ENCODE measurements at regions not wholly inside any gene's neighbourhood (a gene's known extent, or its start where the extent isn't known, plus 50 kb on each side); places are given as distances from the start of the nearest gene placed in this dataset.

DNA sequence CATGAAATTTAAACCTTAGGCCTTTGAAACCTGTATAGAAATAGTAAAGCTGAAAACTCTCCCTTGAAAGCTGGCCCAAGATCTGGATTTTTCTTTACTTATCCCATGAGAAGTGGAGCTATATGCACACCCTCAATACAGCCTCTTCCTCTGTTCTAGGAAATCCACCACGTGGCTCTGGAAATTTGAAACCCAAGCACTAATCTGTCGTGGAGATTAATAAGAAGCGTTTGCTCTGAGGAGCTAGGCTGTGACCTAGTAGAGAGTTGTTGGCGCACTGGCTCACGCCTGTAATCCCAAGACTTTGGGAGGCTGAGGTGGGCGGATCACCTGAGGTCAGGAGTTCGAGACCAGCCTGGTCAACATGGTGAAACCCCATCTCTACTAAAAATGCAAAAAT is 291.3 kb upstream of the PLXNA2 start:
- no peaks in the 10 kb centered on the region for H3K36me3 ChIP-seq
- TF ChIP-seq, protein P1, sequence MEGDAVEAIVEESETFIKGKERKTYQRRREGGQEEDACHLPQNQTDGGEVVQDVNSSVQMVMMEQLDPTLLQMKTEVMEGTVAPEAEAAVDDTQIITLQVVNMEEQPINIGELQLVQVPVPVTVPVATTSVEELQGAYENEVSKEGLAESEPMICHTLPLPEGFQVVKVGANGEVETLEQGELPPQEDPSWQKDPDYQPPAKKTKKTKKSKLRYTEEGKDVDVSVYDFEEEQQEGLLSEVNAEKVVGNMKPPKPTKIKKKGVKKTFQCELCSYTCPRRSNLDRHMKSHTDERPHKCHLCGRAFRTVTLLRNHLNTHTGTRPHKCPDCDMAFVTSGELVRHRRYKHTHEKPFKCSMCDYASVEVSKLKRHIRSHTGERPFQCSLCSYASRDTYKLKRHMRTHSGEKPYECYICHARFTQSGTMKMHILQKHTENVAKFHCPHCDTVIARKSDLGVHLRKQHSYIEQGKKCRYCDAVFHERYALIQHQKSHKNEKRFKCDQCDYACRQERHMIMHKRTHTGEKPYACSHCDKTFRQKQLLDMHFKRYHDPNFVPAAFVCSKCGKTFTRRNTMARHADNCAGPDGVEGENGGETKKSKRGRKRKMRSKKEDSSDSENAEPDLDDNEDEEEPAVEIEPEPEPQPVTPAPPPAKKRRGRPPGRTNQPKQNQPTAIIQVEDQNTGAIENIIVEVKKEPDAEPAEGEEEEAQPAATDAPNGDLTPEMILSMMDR (IDR thresholded peaks at IDR 0.05; ENCODE audit: low read depth, low read length): no peak
- H3K9me3 ChIP-seq (ENCODE audit: severe bottlenecking): no peaks in the 10 kb centered on the region
- peak; percentile 66 for DNase-seq
- no peak overlapping the region for H3K4me3 ChIP-seq (ENCODE audit: low read depth, low read length)
- no peak overlapping the region for H3K27ac ChIP-seq
- no peaks in the 10 kb centered on the region for H3K27me3 ChIP-seq (ENCODE audit: insufficient read depth, low read depth, severe bottlenecking)

DNA sequence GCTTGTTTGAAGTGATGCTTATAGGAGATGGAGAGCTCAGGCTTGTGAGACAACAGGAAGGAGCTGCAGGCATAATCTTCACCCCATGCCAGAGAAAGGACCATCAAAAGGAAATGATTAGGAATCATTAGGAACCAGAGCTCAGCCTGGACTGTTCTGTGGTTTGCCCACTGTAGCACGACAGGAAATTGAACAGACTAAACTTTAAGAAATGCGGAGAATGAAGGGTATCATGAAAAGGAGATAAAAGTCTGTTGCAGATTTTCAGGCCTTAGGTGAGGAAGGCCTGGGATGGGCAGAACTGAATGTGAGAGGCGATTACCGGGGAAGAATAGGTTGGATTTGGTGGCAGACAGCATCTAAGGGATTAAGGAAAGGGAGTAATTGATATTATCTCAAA is 292.0 kb upstream of the PLXNA2 start:
- H3K9me3 ChIP-seq (ENCODE audit: severe bottlenecking): no peaks in the 10 kb centered on the region
- no peaks in the 10 kb centered on the region for H3K27me3 ChIP-seq (ENCODE audit: insufficient read depth, low read depth, severe bottlenecking)
- no peak overlapping the region for H3K27ac ChIP-seq
- no peaks in the 10 kb centered on the region for H3K36me3 ChIP-seq
- peak; percentile 39 for DNase-seq
- TF ChIP-seq, protein P1 (IDR thresholded peaks at IDR 0.05; ENCODE audit: low read depth, low read length): no peak
- no peak overlapping the region for H3K4me3 ChIP-seq (ENCODE audit: low read depth, low read length)

DNA sequence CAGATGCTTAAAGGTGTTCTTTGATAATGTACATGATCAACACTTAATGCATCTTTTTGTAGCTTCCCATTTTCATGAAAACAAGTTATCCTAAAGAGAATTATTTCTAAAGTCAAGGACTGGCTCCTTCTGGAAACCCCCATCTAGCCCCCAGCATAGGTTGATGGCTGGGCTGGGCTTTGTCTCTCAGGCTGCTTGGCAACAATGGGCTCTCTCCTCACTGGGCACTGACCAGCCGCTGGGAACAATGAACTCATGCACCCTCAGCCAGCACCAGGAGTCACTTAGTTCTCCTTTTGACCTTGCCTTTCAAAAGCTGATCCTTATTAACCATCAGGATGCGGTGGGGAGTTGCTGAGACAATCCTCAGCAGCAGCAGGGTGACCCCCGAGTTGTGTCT is 293.0 kb upstream of the PLXNA2 start:
- Histone ChIP-seq H3K4me3 (ENCODE audit: low read depth, low read length) (no peak overlapping the region), H3K27me3 (ENCODE audit: insufficient read depth, low read depth, severe bottlenecking) (no peaks in the 10 kb centered on the region), H3K9me3 (ENCODE audit: severe bottlenecking) (no peaks in the 10 kb centered on the region), H3K27ac (no peak overlapping the region), H3K36me3 (no peaks in the 10 kb centered on the region)
- DNase-seq: no peak
- TF ChIP-seq, protein P1 (IDR thresholded peaks at IDR 0.05; ENCODE audit: low read depth, low read length): no peak

DNA sequence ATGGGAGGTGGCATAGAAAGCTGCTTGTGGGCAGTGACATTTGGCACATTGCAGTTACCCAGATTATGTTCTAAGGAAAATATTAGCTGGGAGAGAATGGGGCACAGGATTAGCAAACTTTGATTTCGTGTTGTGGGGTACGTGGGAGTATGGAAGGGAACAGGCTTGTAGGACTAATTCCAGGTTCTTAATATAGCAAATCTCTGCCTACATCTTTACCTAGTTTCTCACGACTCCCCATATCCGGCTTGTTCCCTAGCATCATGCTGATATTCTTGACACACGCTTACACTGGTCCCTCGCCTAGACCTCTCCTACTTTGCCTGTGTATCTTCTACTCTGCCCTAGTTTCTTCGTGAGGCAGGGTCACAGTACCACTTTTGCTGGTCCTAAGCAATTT is 293.9 kb upstream of the PLXNA2 start:
- no peaks in the 10 kb centered on the region for H3K9me3 ChIP-seq (ENCODE audit: severe bottlenecking)
- no peak overlapping the region for H3K4me3 ChIP-seq (ENCODE audit: low read depth, low read length)
- no peaks in the 10 kb centered on the region for H3K27me3 ChIP-seq (ENCODE audit: insufficient read depth, low read depth, severe bottlenecking)
- TF ChIP-seq, protein P1 (IDR thresholded peaks at IDR 0.05; ENCODE audit: low read depth, low read length): no peak
- no peaks in the 10 kb centered on the region for H3K36me3 ChIP-seq
- H3K27ac ChIP-seq: no peak overlapping the region
- DNase-seq: no peak

DNA sequence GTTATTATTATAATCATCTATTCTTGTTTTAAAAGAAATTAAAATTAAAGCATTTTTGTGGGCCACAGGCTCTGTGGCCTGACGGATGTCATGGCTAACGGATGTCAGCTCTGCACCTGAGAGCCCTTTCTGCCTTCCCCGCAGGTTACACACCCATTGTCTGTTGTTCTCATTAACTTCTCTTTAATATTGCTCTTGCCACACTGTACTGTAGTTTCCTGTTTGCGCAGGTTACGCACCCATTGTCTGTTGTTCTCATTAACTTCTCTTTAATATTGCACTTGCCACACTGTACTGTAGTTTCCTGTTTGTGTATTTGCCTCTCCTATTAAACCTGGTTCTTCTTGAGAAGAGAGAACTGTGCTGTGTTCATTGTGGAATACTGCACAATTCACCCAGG is 294.4 kb upstream of the PLXNA2 start:
- H3K27ac ChIP-seq: no peak overlapping the region
- TF ChIP-seq, protein P1 (IDR thresholded peaks at IDR 0.05; ENCODE audit: low read depth, low read length): no peak
- no peak overlapping the region for H3K4me3 ChIP-seq (ENCODE audit: low read depth, low read length)
- no peak for DNase-seq
- H3K9me3 ChIP-seq (ENCODE audit: severe bottlenecking): no peaks in the 10 kb centered on the region
- no peaks in the 10 kb centered on the region for H3K36me3 ChIP-seq
- no peaks in the 10 kb centered on the region for H3K27me3 ChIP-seq (ENCODE audit: insufficient read depth, low read depth, severe bottlenecking)

DNA sequence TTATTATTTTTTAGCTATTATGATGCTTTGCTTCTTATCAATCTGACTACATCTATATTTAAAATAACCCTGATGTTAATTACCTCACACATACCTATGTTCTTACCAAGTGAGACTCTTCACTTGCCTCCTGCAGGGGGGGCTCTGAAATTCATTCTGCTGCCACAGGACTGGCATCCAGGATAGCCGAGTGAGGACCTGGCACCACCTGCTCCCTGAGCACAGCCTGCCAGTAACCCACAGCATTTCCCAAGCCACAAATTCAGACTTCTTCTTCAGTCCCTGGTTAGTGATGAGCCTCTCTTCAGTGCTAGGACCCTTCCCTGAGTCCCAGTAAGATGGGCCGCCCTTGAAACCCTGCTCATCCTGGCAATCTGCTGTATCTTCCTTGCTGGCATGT is 296.5 kb upstream of the PLXNA2 start:
- no peak overlapping the region for H3K4me3 ChIP-seq (ENCODE audit: low read depth, low read length)
- no peak for DNase-seq
- H3K36me3 ChIP-seq: no peaks in the 10 kb centered on the region
- no peaks in the 10 kb centered on the region for H3K9me3 ChIP-seq (ENCODE audit: severe bottlenecking)
- TF ChIP-seq, protein P1 (IDR thresholded peaks at IDR 0.05; ENCODE audit: low read depth, low read length): no peak
- H3K27me3 ChIP-seq (ENCODE audit: insufficient read depth, low read depth, severe bottlenecking): no peaks in the 10 kb centered on the region
- H3K27ac ChIP-seq: no peak overlapping the region

All from WERI-Rb-1 (cell line).